Endothelial cell of umbilical vein (primary cell): ENCODE measurements at regions not wholly inside any gene's neighbourhood (a gene's known extent, or its start where the extent isn't known, plus 50 kb on each side); places are given as distances from the start of the nearest gene placed in this dataset.

Experiments
- BruUV-seq: library from RNA; stranded (reverse); fragments of 400-500 nt; replicated peaks from 2 replicates; lab custom pipeline; 2021; lab: Mats Ljungman, UMichigan
- CTCF ChIA-PET: fragments of 300-600, 350-600 bp; sonication (Branson Sonifier 250); formaldehyde crosslinking; loops from one replicate; lab custom pipeline; 2021; ENCODE audit warnings: antibody characterized with exemption, inconsistent platforms; lab: Charles Lee
- POLR2A ChIA-PET: fragments of 300-600, 350-600 bp; sonication (Branson Sonifier 250); formaldehyde crosslinking; loops from one replicate; lab custom pipeline; 2021; ENCODE audit warnings: antibody characterized with exemption, inconsistent platforms; lab: Charles Lee
- DNase-seq: peaks from one replicate; pipeline ENCODE4 v3.0.0-alpha.2; 2011; ENCODE audit warnings: low read depth, low spot score
- FAIRE-seq: peaks from 2 replicates; lab custom pipeline; 2011; peaks lifted over from hg19 to GRCh38; lab: Jason Lieb, UNC
- H2AFZ ChIP-seq: 2 replicates; pipeline ENCODE4 v1.6.0; 2012; ENCODE audit warnings: low read depth, low read length, control low read depth, inconsistent platforms
- H3K27ac ChIP-seq: 2 replicates; pipeline ENCODE4 v1.5.1; 2011; ENCODE audit warnings: low read depth, mild to moderate bottlenecking, control low read depth, low read length, moderate library complexity; ENCODE audit not compliant: insufficient read depth
- H3K27me3 ChIP-seq, 2 experiments: 2 replicates each; pipeline versions ENCODE4 v1.6.0 to v1.6.1; 2011; ENCODE audit warnings: low read length in 2 of 2, mixed read lengths in 1 of 2; ENCODE audit not compliant: control insufficient read depth in 2 of 2, insufficient read depth in 2 of 2
- H3K36me3 ChIP-seq, 2 experiments: 2 replicates in 1 of 2; 3 replicates in 1 of 2; pipeline ENCODE4 v1.5.1; 2011; ENCODE audit warnings: low read length in 2 of 2, mild to moderate bottlenecking in 1 of 2, moderate library complexity in 1 of 2; ENCODE audit not compliant: control insufficient read depth in 2 of 2, insufficient read depth in 2 of 2; ENCODE audit errors: extremely low read depth in 1 of 2
- H3K4me1 ChIP-seq: 3 replicates; pipeline ENCODE4 v1.5.1; 2011; ENCODE audit warnings: mild to moderate bottlenecking, low read length; ENCODE audit not compliant: control insufficient read depth, insufficient read depth; ENCODE audit errors: extremely low read depth
- H3K4me2 ChIP-seq: 2 replicates; pipeline ENCODE4 v1.6.1; 2011; ENCODE audit warnings: low read length, control low read depth, mixed read lengths; ENCODE audit not compliant: insufficient read depth
- H3K4me3 ChIP-seq, 3 experiments: fragments of 200-600 bp in 1 of 3; sonication (generic), shearing (Covaris generic) in 1 of 3; replicated peaks in 1 of 3; 2 replicates each; pipeline ENCODE4 v1.5.1; 2011 to 2016; ENCODE audit warnings: control low read depth in 3 of 3, low read length in 3 of 3, mild to moderate bottlenecking in 2 of 3, inconsistent platforms in 1 of 3, low read depth in 1 of 3, moderate library complexity in 1 of 3; ENCODE audit not compliant: insufficient read depth in 1 of 3
- H3K79me2 ChIP-seq: 2 replicates; pipeline ENCODE4 v1.6.0; 2012; ENCODE audit warnings: low read length, inconsistent platforms; ENCODE audit not compliant: control insufficient read depth, insufficient read depth
- H3K9ac ChIP-seq: replicated peaks from 2 replicates; pipeline ENCODE3; 2011; ENCODE audit warnings: low read length, control low read depth; ENCODE audit not compliant: insufficient read depth; ENCODE audit errors: extremely low read depth
- H3K9me1 ChIP-seq: replicated peaks from 3 replicates; pipeline ENCODE4 v1.6.0; 2011; ENCODE audit warnings: mild to moderate bottlenecking, low read length; ENCODE audit not compliant: control insufficient read depth, insufficient read depth; ENCODE audit errors: extremely low read depth
- H3K9me3 ChIP-seq: replicated peaks from 2 replicates; pipeline ENCODE4 v1.5.1; 2012; ENCODE audit warnings: low read length, inconsistent platforms; ENCODE audit not compliant: control insufficient read depth, insufficient read depth
- H4K20me1 ChIP-seq: replicated peaks from 2 replicates; pipeline ENCODE3; 2011; ENCODE audit warnings: mild to moderate bottlenecking, low read length; ENCODE audit not compliant: control insufficient read depth, insufficient read depth; ENCODE audit errors: extremely low read depth
- CTCF ChIP-seq, 2 donors: IDR thresholded peaks; 1 replicate in 1 of 2; 2 replicates in 1 of 2; pipeline ENCODE4 v1.5.1; 2011; ENCODE audit warnings: low read length in 2 of 2, mild to moderate bottlenecking in 2 of 2, moderate library complexity in 2 of 2, control low read depth in 1 of 2, inconsistent platforms in 1 of 2, low read depth in 1 of 2; ENCODE audit not compliant: insufficient read depth in 1 of 2; ENCODE audit errors: extremely low read depth in 1 of 2
- EZH2 ChIP-seq: IDR thresholded peaks from 2 replicates; pipeline ENCODE4 v1.6.1; 2012; ENCODE audit warnings: borderline replicate concordance, low read depth, mild to moderate bottlenecking, moderate library complexity, low read length, inconsistent platforms; ENCODE audit not compliant: severe bottlenecking
- FOS ChIP-seq: IDR thresholded peaks from 2 replicates; pipeline ENCODE4 v1.6.1; 2011; ENCODE audit warnings: mild to moderate bottlenecking, low read length, moderate library complexity, borderline replicate concordance; ENCODE audit not compliant: insufficient read depth
- GATA2 ChIP-seq: IDR thresholded peaks from 2 replicates; pipeline ENCODE4 v1.7.0; 2011; ENCODE audit warnings: low read depth, mild to moderate bottlenecking, moderate library complexity, mixed read lengths, low read length; ENCODE audit not compliant: insufficient read length, insufficient read depth
- JUN ChIP-seq: IDR thresholded peaks from 2 replicates; pipeline ENCODE4 v1.6.1; 2011; ENCODE audit warnings: borderline replicate concordance, low read depth; ENCODE audit not compliant: insufficient read length, insufficient read depth
- MAX ChIP-seq: IDR thresholded peaks from 2 replicates; pipeline ENCODE4 v1.6.1; 2011; ENCODE audit not compliant: insufficient read depth, insufficient read length
- MYC ChIP-seq: IDR thresholded peaks from one replicate; pipeline ENCODE4 v1.6.1; 2011; ENCODE audit warnings: mild to moderate bottlenecking, low read depth, low read length
- POLR2A ChIP-seq: IDR thresholded peaks from 2 replicates; pipeline ENCODE4 v1.6.1; 2012; ENCODE audit warnings: low read depth, mild to moderate bottlenecking, control low read depth, low read length
- POLR2AphosphoS5 ChIP-seq: IDR thresholded peaks from 2 replicates; pipeline ENCODE4 v1.6.1; 2012; ENCODE audit warnings: low read depth, mild to moderate bottlenecking, control low read depth, low read length, moderate library complexity; ENCODE audit not compliant: insufficient read depth
- dilution Hi-C: fragments of 300-500 bp; cut with MboI; formaldehyde crosslinking; loops from one replicate; pipeline ENCODE4 v1.15.0; 2019; ENCODE audit warnings: low sequenced_read_pairs; ENCODE audit not compliant: extremely low pct_ligation_motif_present
- intact Hi-C: fragments of 100-400 bp; cut with micrococcal nuclease; formaldehyde crosslinking; loops from one replicate; pipeline ENCODE4 v1.10.0; 2022

GRCh38 chr16:26701243-26701886 is 365.4 kb upstream of the C16orf82 start:
- no peaks in the 10 kb centered on the region for H4K20me1 ChIP-seq
- no peaks in the 10 kb centered on the region for H3K4me1 ChIP-seq
- H3K9me1 ChIP-seq, result no peaks in the 10 kb centered on the region
- H3K9me3 ChIP-seq, result peaks cover 4% of the 10 kb centered on the region
- H3K4me2 ChIP-seq, result no peak overlapping the region
- no peaks in the 10 kb centered on the region for H3K27me3 ChIP-seq
- POLR2A ChIA-PET, result no interaction called here
- H3K36me3 ChIP-seq, result no peaks in the 10 kb centered on the region
- dilution Hi-C loops, result no loop called here
- CTCF ChIA-PET, result no interaction called here
- no peak overlapping the region for H3K27ac ChIP-seq
- H3K4me3 ChIP-seq, result no peak overlapping the region
- H3K9ac ChIP-seq, result no peak overlapping the region
- no TSS peak for BruUV-seq
- H3K79me2 ChIP-seq, result no peaks in the 10 kb centered on the region
- intact Hi-C loops, result no loop called here
- DNase-seq, result no peak
- no peak overlapping the region for H2AFZ ChIP-seq
- FAIRE-seq, result no peak
- TF ChIP-seq JUN (no peak), CTCF (IDR thresholded peaks at IDR 0.05; ENCODE audit: extremely low read depth in 1 of 2, insufficient read depth in 1 of 2, low read depth in 1 of 2, low read length in 2 of 2) (no peak), POLR2A (no peak), MYC (no peak), FOS (no peak), MAX (no peak), EZH2 (no peak), GATA2 (no peak), POLR2AphosphoS5 (no peak)
